Mesenchymal stem cell (in vitro differentiated cells and primary cell): ENCODE measurements at regions not wholly inside any gene's neighbourhood (a gene's known extent, or its start where the extent isn't known, plus 50 kb on each side); places are given as distances from the start of the nearest gene placed in this dataset.

ENCODE experiments used
- DNase-seq: peaks from one replicate; pipeline ENCODE4 v3.0.0-alpha.2; 2013
- H2AFZ ChIP-seq: one replicate; pipeline ENCODE4 v1.6.1; 2013; ENCODE audit warnings: low read depth, mild to moderate bottlenecking, control low read depth, inconsistent platforms, low read length, moderate library complexity
- H2AK5ac ChIP-seq: 2 replicates; pipeline ENCODE4 v1.6.1; 2013; ENCODE audit warnings: low read length, moderate library complexity, mild to moderate bottlenecking, inconsistent platforms; ENCODE audit not compliant: severe bottlenecking
- H2BK120ac ChIP-seq: one replicate; pipeline ENCODE4 v1.6.1; 2013; ENCODE audit warnings: low read depth, mild to moderate bottlenecking, inconsistent platforms, low read length, moderate library complexity
- H2BK12ac ChIP-seq, 2 experiments: one replicate each; pipeline ENCODE4 v1.6.1; 2013; ENCODE audit warnings: inconsistent platforms in 2 of 2, low read length in 2 of 2, mild to moderate bottlenecking in 2 of 2, moderate library complexity in 2 of 2, control low read depth in 1 of 2
- H2BK15ac ChIP-seq: one replicate; pipeline ENCODE4 v1.6.1; 2013; ENCODE audit warnings: mild to moderate bottlenecking, low read depth, inconsistent platforms; ENCODE audit not compliant: poor library complexity, severe bottlenecking
- H2BK5ac ChIP-seq: 2 replicates; pipeline ENCODE4 v1.6.1; 2013; ENCODE audit warnings: low read depth, mild to moderate bottlenecking, low read length, control low read depth, inconsistent platforms; ENCODE audit not compliant: poor library complexity, severe bottlenecking
- H3K14ac ChIP-seq, 2 experiments: one replicate each; pipeline ENCODE4 v1.6.1; 2013; ENCODE audit warnings: inconsistent platforms in 2 of 2, low read length in 2 of 2, control low read depth in 1 of 2, mild to moderate bottlenecking in 1 of 2, moderate library complexity in 1 of 2
- H3K18ac ChIP-seq, 2 experiments: one replicate each; pipeline ENCODE4 v1.6.1; 2013; ENCODE audit warnings: inconsistent platforms in 2 of 2, low read length in 2 of 2, control low read depth in 1 of 2, low read depth in 1 of 2, mild to moderate bottlenecking in 1 of 2
- H3K23ac ChIP-seq, 2 experiments: one replicate each; pipeline ENCODE4 v1.6.1; 2013; ENCODE audit warnings: inconsistent platforms in 2 of 2, low read length in 2 of 2, mild to moderate bottlenecking in 2 of 2, moderate library complexity in 2 of 2, control low read depth in 1 of 2
- H3K27ac ChIP-seq: 2 replicates; pipeline ENCODE4 v1.5.1; 2013; ENCODE audit warnings: mild to moderate bottlenecking, moderate library complexity, low read length, control low read depth, inconsistent platforms; ENCODE audit not compliant: poor library complexity, severe bottlenecking
- H3K27me3 ChIP-seq, 2 experiments: 2 replicates each; pipeline versions ENCODE4 v1.6.1 to v1.7.0; 2013; ENCODE audit warnings: low read length in 2 of 2, mild to moderate bottlenecking in 2 of 2, moderate library complexity in 2 of 2, control low read depth in 1 of 2, inconsistent platforms in 1 of 2; ENCODE audit not compliant: control insufficient read depth in 1 of 2, insufficient read depth in 1 of 2
- H3K36me3 ChIP-seq, 2 experiments: 2 replicates each; pipeline versions ENCODE4 v1.6.1 to v1.7.0; 2013; ENCODE audit warnings: low read length in 2 of 2, control low read depth in 1 of 2, inconsistent platforms in 1 of 2, low read depth in 1 of 2, mild to moderate bottlenecking in 1 of 2; ENCODE audit not compliant: insufficient read depth in 2 of 2, control insufficient read depth in 1 of 2
- H3K4ac ChIP-seq, 2 experiments: one replicate each; pipeline ENCODE4 v1.6.1; 2013; ENCODE audit warnings: inconsistent platforms in 2 of 2, low read length in 2 of 2, mild to moderate bottlenecking in 2 of 2, moderate library complexity in 2 of 2, control low read depth in 1 of 2, low read depth in 1 of 2
- H3K4me1 ChIP-seq: 2 replicates; pipeline ENCODE4 v1.6.1; 2013; ENCODE audit warnings: low read depth, low read length, control low read depth; ENCODE audit not compliant: control insufficient read depth, insufficient read depth
- H3K4me2 ChIP-seq: 2 replicates; pipeline ENCODE4 v1.6.1; 2013; ENCODE audit warnings: low read length, mild to moderate bottlenecking, inconsistent platforms; ENCODE audit not compliant: poor library complexity, severe bottlenecking
- H3K4me3 ChIP-seq, 2 experiments: 2 replicates each; pipeline versions ENCODE4 v1.5.1 to v1.7.0; 2013; ENCODE audit warnings: low read length in 2 of 2, mild to moderate bottlenecking in 2 of 2, control low read depth in 1 of 2, low read depth in 1 of 2; ENCODE audit not compliant: insufficient read depth in 1 of 2
- H3K79me1 ChIP-seq: replicated peaks from 2 replicates; pipeline ENCODE4 v1.6.1; 2013; ENCODE audit warnings: mild to moderate bottlenecking, control low read depth, low read length, inconsistent platforms; ENCODE audit not compliant: poor library complexity, severe bottlenecking
- H3K9ac ChIP-seq: 2 replicates; pipeline ENCODE4 v1.7.0; 2013; ENCODE audit warnings: mild to moderate bottlenecking, low read length, moderate library complexity
- H3K9me3 ChIP-seq: 2 replicates; pipeline ENCODE4 v1.7.0; 2013; ENCODE audit warnings: mild to moderate bottlenecking, low read length; ENCODE audit not compliant: control insufficient read depth
- H4K8ac ChIP-seq: one replicate; pipeline ENCODE4 v1.6.1; 2013; ENCODE audit warnings: inconsistent platforms, mild to moderate bottlenecking, low read length, moderate library complexity
- H4K91ac ChIP-seq: one replicate; pipeline ENCODE4 v1.6.1; 2013; ENCODE audit warnings: mild to moderate bottlenecking, low read length, inconsistent platforms
- WGBS: methylation state at CpG from one replicate; pipeline ENCODE4 v1.1.7; 2013; ENCODE audit warnings: mixed read lengths; 5-methylcytosine and 5-hydroxymethylcytosine counted together

DNA sequence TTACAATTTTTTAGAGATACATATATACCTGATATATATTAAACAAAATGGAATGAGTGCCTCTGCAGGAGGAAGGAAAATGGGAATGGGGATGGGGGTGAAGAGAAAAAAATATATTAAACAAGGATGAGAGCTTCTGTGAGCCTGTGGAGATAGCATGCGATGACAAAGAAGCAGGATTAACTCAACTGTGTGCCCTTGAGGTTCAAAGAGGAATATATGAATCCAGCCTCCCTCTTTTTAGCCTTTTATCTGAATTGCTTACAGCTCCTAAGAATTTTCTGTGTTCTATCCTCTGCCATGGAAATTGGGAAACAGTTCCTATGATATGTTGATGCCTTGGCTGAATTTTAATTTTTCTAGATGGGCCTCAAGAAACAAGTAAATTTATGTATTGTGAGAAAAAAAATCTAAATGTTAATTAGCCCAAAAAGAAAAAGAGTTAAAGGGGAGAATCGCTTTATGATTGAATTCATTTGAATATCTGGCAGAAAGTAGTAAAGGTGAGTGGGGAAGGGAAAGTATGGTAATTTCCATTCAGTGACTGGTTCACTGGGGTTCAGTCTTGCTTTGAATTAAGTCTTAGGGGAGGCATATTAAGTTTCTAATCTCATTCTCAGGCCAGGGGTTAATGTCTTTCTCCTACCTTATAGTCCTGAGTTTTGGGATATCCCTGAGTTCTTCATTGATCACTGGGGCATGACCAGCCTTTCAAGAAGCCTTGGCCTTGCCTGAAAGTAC lies 106.3 kb upstream of the HMCN1 start:
- H3K18ac ChIP-seq: no peak overlapping the region
- no peak overlapping the region for H3K4ac ChIP-seq
- H3K14ac ChIP-seq: no peak overlapping the region
- no peak overlapping the region for H3K4me2 ChIP-seq
- no peak overlapping the region for H3K27ac ChIP-seq
- H3K27me3 ChIP-seq: no peaks in the 10 kb centered on the region
- H2BK15ac ChIP-seq: no peak overlapping the region
- no peak overlapping the region for H2BK5ac ChIP-seq
- H2BK120ac ChIP-seq: no peak overlapping the region
- H2AFZ ChIP-seq: no peak overlapping the region
- no peak overlapping the region for H3K9ac ChIP-seq
- no peaks in the 10 kb centered on the region for H3K79me1 ChIP-seq
- no peak overlapping the region for H3K23ac ChIP-seq
- H4K91ac ChIP-seq: no peak overlapping the region
- no peak for DNase-seq
- H4K8ac ChIP-seq: no peak overlapping the region
- no peaks in the 10 kb centered on the region for H3K36me3 ChIP-seq
- no peak overlapping the region for H2AK5ac ChIP-seq
- WGBS: over 99% methylated on average over 2 of the region's 2 CpGs
- H3K4me3 ChIP-seq: no peak overlapping the region
- H3K9me3 ChIP-seq: no peaks in the 10 kb centered on the region
- no peak overlapping the region for H2BK12ac ChIP-seq
- H3K4me1 ChIP-seq: no peaks in the 10 kb centered on the region

DNA sequence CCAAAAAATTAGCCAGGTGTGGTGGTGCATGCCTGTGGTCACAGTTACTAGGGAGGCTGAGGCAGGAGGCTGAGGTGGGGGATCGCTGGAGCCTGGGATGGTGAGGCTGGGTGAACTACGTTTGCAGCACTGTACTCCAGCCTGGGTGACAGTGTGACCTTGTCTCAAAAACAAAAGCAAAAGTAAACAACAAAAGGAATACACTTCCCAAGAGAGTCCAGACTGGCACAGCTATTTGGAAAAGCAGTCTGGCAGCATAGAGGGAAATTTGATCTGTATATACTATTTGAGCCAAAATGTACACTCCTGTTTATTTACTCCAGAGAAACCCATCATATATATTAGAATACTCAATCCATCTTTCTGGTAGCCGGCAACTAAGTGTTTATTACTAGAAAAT lies 107.0 kb upstream of the HMCN1 start:
- Histone ChIP-seq H3K4me1 (no peaks in the 10 kb centered on the region), H2BK5ac (no peak overlapping the region), H2BK15ac (no peak overlapping the region), H3K79me1 (no peaks in the 10 kb centered on the region), H3K36me3 (no peaks in the 10 kb centered on the region), H2AK5ac (no peak overlapping the region), H2BK120ac (no peak overlapping the region), H4K8ac (no peak overlapping the region), H3K23ac (no peak overlapping the region), H3K4me2 (no peak overlapping the region), H3K9me3 (no peaks in the 10 kb centered on the region), H4K91ac (no peak overlapping the region), H2AFZ (no peak overlapping the region), H2BK12ac (no peak overlapping the region), H3K14ac (no peak overlapping the region), H3K4me3 (no peak overlapping the region), H3K4ac (no peak overlapping the region), H3K9ac (no peak overlapping the region), H3K27me3 (no peaks in the 10 kb centered on the region), H3K18ac (no peak overlapping the region), H3K27ac (no peak overlapping the region)
- DNase-seq: no peak
- 80% methylated on average over 1 of the region's 3 CpGs for WGBS

DNA sequence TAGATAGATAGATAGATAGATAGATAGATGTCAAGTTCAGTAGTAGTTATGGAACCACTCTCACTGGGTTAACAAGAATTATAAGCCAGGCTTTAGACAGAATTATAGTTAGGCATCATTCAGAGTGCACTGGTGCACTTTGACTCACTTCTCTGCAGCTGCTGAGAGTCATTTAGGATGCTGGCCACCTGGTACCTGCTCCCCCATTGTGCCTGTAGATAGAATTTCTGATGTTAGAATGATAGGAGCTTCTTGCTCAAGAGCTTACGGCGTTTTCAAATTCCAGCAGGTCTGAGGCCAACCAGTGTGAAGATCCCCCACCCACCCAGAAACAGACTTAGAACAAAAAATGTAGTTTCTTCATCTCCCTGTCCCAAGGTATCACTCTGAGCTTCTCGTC lies 107.8 kb upstream of the HMCN1 start:
- Histone ChIP-seq H3K14ac (no peak overlapping the region), H3K36me3 (no peaks in the 10 kb centered on the region), H2AFZ (no peak overlapping the region), H2BK15ac (no peak overlapping the region), H3K9me3 (no peaks in the 10 kb centered on the region), H4K91ac (no peak overlapping the region), H3K23ac (no peak overlapping the region), H3K9ac (no peak overlapping the region), H3K79me1 (no peaks in the 10 kb centered on the region), H4K8ac (no peak overlapping the region), H2AK5ac (no peak overlapping the region), H3K18ac (no peak overlapping the region), H3K27ac (no peak overlapping the region), H3K4me2 (no peak overlapping the region), H3K27me3 (no peaks in the 10 kb centered on the region), H2BK5ac (no peak overlapping the region), H2BK12ac (no peak overlapping the region), H3K4me3 (no peak overlapping the region), H2BK120ac (no peak overlapping the region), H3K4me1 (no peaks in the 10 kb centered on the region), H3K4ac (no peak overlapping the region)
- no peak for DNase-seq
- 90% methylated on average over 3 of the region's 3 CpGs for WGBS

DNA sequence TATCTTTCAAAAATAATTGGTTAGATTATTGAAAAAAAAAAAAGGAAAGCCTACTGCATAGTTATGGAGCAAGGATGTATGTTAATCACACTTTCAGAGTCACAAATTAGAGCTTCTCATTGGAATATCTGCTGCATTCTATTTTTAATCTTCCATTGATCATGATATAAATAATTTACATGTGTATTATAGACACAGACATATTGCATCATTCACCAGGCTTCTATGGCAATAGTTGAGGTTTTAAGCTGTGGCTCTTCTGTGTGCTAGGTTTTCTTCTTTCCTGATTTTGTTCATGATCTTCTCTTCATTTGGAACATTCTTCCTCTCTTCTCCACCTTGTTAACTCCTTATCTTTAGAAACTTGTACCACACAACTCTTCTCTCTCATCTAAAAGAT lies 123.2 kb upstream of the HMCN1 start:
- DNase-seq: no peak
- H2BK12ac ChIP-seq: no peak overlapping the region
- no peak overlapping the region for H3K4ac ChIP-seq
- H2BK15ac ChIP-seq: no peak overlapping the region
- no peak overlapping the region for H2AFZ ChIP-seq
- peaks cover 0 to 3% of the 10 kb centered on the region in 2 experiments for H3K27me3 ChIP-seq
- H3K4me3 ChIP-seq: no peak overlapping the region
- H2AK5ac ChIP-seq: no peak overlapping the region
- no peak overlapping the region for H2BK5ac ChIP-seq
- H3K4me1 ChIP-seq: no peaks in the 10 kb centered on the region
- no peaks in the 10 kb centered on the region for H3K36me3 ChIP-seq
- no peak overlapping the region for H2BK120ac ChIP-seq
- no peak overlapping the region for H4K91ac ChIP-seq
- no peak overlapping the region for H4K8ac ChIP-seq
- H3K27ac ChIP-seq: no peak overlapping the region
- no peak overlapping the region for H3K9ac ChIP-seq
- no peak overlapping the region for H3K18ac ChIP-seq
- no peaks in the 10 kb centered on the region for H3K9me3 ChIP-seq
- H3K14ac ChIP-seq: no peak overlapping the region
- no peak overlapping the region for H3K23ac ChIP-seq
- H3K4me2 ChIP-seq: no peak overlapping the region
- no peaks in the 10 kb centered on the region for H3K79me1 ChIP-seq
